ENCODE measurements at regions not wholly inside any gene's neighbourhood (a gene's known extent, or its start where the extent isn't known, plus 50 kb on each side); places are given as distances from the start of the nearest gene placed in this dataset.

GRCh38 chr5:129821477-129822131 lies 73.7 kb downstream of the MINAR2 start:
- no peaks in the 10 kb centered on the region for H3K27me3 Mint-ChIP-seq (ENCODE audit: low read depth)
- no peak overlapping the region for H3K4me3 Mint-ChIP-seq (ENCODE audit: low read depth)
- no peak for DNase-seq (ENCODE audit: low spot score)
- H3K27ac Mint-ChIP-seq: no peak overlapping the region
- no peaks in the 10 kb centered on the region for H3K4me1 Mint-ChIP-seq (ENCODE audit: low read depth)
- no peaks in the 10 kb centered on the region for H3K36me3 Mint-ChIP-seq (ENCODE audit: low read depth)
- intact Hi-C loops (cut with micrococcal nuclease): no loop called here
- H3K9me3 Mint-ChIP-seq: no peaks in the 10 kb centered on the region

- Mint-ChIP-seq H3K4me3 (ENCODE audit: low read depth) (no peak overlapping the region), H3K27me3 (ENCODE audit: low read depth) (no peaks in the 10 kb centered on the region), H3K36me3 (ENCODE audit: low read depth) (no peaks in the 10 kb centered on the region), H3K9me3 (no peaks in the 10 kb centered on the region), H3K27ac (no peak overlapping the region), H3K4me1 (ENCODE audit: low read depth) (no peaks in the 10 kb centered on the region)
- intact Hi-C loops (cut with micrococcal nuclease): no loop called here
- DNase-seq (ENCODE audit: low spot score): no peak
Observed at GRCh38 chr5:129830288-129830687, 74.0 kb upstream of the CHSY3 start.

DNA sequence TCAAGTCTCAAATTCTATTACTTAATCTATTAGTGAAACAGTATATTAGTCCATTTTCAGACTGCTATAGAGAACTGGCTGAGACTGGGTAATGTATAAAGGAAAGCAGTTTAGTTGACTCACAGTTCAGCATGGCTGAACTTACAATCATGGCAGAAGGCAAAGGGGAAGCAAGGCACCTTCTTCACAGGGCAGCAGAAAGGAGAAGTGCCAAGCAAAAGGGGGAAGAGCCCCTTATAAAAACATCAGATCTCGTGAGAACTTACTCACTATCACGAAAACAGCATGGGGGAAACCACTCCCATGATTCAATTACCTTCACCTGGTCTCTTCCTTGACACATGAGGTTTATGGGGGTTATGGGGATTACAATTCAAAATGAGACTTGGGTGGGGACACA lies 67.9 kb upstream of the CHSY3 start:
- intact Hi-C loops (cut with micrococcal nuclease): no loop called here
- Mint-ChIP-seq H3K27ac (no peak overlapping the region), H3K36me3 (ENCODE audit: low read depth) (no peaks in the 10 kb centered on the region), H3K27me3 (ENCODE audit: low read depth) (no peaks in the 10 kb centered on the region), H3K9me3 (no peaks in the 10 kb centered on the region), H3K4me1 (ENCODE audit: low read depth) (no peaks in the 10 kb centered on the region), H3K4me3 (ENCODE audit: low read depth) (no peak overlapping the region)
- no peak for DNase-seq (ENCODE audit: low spot score)

DNA sequence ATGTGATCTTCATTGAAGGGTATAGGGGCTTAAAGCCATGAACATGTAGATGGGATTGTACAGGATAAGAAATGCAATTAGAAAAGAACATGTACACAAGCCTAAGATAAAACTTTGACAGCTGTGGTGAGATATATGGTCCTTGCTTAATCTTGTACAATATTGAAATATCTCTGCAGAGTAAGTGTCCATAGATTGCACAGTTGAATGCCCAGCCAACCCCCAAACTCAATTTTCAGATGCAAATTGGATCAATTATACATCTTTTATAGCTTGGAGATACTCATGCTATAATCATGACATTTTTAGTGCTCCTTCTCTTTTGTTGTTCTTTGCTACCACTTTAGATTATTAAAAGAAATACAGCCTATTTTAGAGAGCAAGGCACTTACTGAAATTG lies 59.5 kb upstream of the CHSY3 start:
- H3K27ac Mint-ChIP-seq: no peak overlapping the region
- no peak overlapping the region for H3K4me3 Mint-ChIP-seq (ENCODE audit: low read depth)
- no peaks in the 10 kb centered on the region for H3K27me3 Mint-ChIP-seq (ENCODE audit: low read depth)
- no peaks in the 10 kb centered on the region for H3K9me3 Mint-ChIP-seq
- no peaks in the 10 kb centered on the region for H3K4me1 Mint-ChIP-seq (ENCODE audit: low read depth)
- DNase-seq (ENCODE audit: low spot score): no peak
- H3K36me3 Mint-ChIP-seq (ENCODE audit: low read depth): no peaks in the 10 kb centered on the region
- intact Hi-C loops (cut with micrococcal nuclease): no loop called here

DNA sequence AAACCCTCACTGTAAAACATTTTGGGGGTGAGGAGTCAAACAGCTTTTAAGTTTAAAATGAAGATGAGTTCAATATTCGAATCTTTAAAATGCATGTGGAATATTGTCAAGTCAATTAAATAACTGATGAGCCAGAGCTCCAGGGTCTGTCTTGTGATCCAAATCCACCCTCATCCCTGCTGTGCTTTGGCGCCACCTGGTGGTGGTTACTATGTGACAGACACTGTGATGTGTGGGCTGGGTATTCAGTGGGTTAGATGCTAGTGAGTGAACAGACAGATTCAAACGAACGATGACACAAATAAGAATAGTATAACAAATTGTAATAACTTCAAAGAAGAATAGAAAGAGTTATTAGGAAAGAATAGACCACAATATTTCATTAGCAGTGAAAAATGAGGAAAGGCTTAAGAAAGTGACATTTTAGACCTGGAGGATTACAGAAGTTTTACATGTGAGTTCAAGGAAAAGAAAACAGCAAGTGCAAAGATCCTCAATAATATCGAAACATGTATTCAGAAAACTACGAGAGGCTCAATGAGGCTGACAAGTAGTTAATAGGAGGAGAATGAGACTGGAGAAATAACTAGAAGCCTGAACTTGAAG lies 51.4 kb upstream of the CHSY3 start:
- no peaks in the 10 kb centered on the region for H3K27me3 Mint-ChIP-seq (ENCODE audit: low read depth)
- intact Hi-C loops (cut with micrococcal nuclease): loop anchor here (1.0 kb wide), 1 partner anchor 82 kb away; no protein-coding TSS in a partner anchor
- no peak overlapping the region for H3K4me3 Mint-ChIP-seq (ENCODE audit: low read depth)
- DNase-seq (ENCODE audit: low spot score): peak; percentile 36
- H3K9me3 Mint-ChIP-seq: no peaks in the 10 kb centered on the region
- H3K36me3 Mint-ChIP-seq (ENCODE audit: low read depth): no peaks in the 10 kb centered on the region
- H3K4me1 Mint-ChIP-seq (ENCODE audit: low read depth): no peaks in the 10 kb centered on the region
- no peak overlapping the region for H3K27ac Mint-ChIP-seq

GRCh38 chr5:129853588-129853987 lies 50.7 kb upstream of the CHSY3 start:
- Mint-ChIP-seq H3K36me3 (ENCODE audit: low read depth) (no peaks in the 10 kb centered on the region), H3K27ac (no peak overlapping the region), H3K4me3 (ENCODE audit: low read depth) (no peak overlapping the region), H3K27me3 (ENCODE audit: low read depth) (no peaks in the 10 kb centered on the region), H3K9me3 (no peaks in the 10 kb centered on the region), H3K4me1 (ENCODE audit: low read depth) (no peaks in the 10 kb centered on the region)
- intact Hi-C loops (cut with micrococcal nuclease): no loop called here
- no peak for DNase-seq (ENCODE audit: low spot score)
